ENCODE measurements at regions not wholly inside any gene's neighbourhood (a gene's known extent, or its start where the extent isn't known, plus 50 kb on each side); places are given as distances from the start of the nearest gene placed in this dataset.

GRCh38 chr10:130751851-130752250 lies 559.7 kb downstream of the TCERG1L start:
- H3K27me3 ChIP-seq (ENCODE audit: low read depth, low read length), result no peaks in the 10 kb centered on the region
- no peaks in the 10 kb centered on the region for H3K79me2 ChIP-seq (ENCODE audit: low read length)
- H3K9ac ChIP-seq (ENCODE audit: low read length), result no peak overlapping the region
- H3K4me1 ChIP-seq (ENCODE audit: low read length), result no peaks in the 10 kb centered on the region
- no peaks in the 10 kb centered on the region for H4K20me1 ChIP-seq (ENCODE audit: insufficient read depth, low read length)
- no peaks in the 10 kb centered on the region for H3K36me3 ChIP-seq (replicated peaks; ENCODE audit: low read depth, low read length)
- no peak overlapping the region for H3K27ac ChIP-seq (ENCODE audit: low read length)
- H3K9me3 ChIP-seq (ENCODE audit: insufficient read depth, low read length), result no peaks in the 10 kb centered on the region
- H2AFZ ChIP-seq (ENCODE audit: low read depth, low read length), result no peak overlapping the region
- no peak for TF ChIP-seq EZH2phosphoT487 (IDR thresholded peaks at IDR 0.05; ENCODE audit: low read depth)
- TF ChIP-seq CTCF (IDR thresholded peaks at IDR 0.05; ENCODE audit: low read depth, low read length), result no peak
- no peak overlapping the region for H3K4me3 ChIP-seq (ENCODE audit: low read length)
- no peak overlapping the region for H3K4me2 ChIP-seq (ENCODE audit: low read length)

GRCh38 chr10:130756651-130757050 lies 554.9 kb downstream of the TCERG1L start:
- Histone ChIP-seq H4K20me1 (ENCODE audit: insufficient read depth, low read length) (no peaks in the 10 kb centered on the region), H2AFZ (ENCODE audit: low read depth, low read length) (no peak overlapping the region), H3K27ac (ENCODE audit: low read length) (no peak overlapping the region), H3K9ac (ENCODE audit: low read length) (no peak overlapping the region), H3K36me3 (replicated peaks; ENCODE audit: low read depth, low read length) (no peaks in the 10 kb centered on the region), H3K27me3 (ENCODE audit: low read depth, low read length) (no peaks in the 10 kb centered on the region), H3K79me2 (ENCODE audit: low read length) (no peaks in the 10 kb centered on the region), H3K4me3 (ENCODE audit: low read length) (no peak overlapping the region), H3K4me2 (ENCODE audit: low read length) (no peak overlapping the region), H3K9me3 (ENCODE audit: insufficient read depth, low read length) (no peaks in the 10 kb centered on the region), H3K4me1 (ENCODE audit: low read length) (no peaks in the 10 kb centered on the region)
- TF ChIP-seq CTCF (IDR thresholded peaks at IDR 0.05; ENCODE audit: low read depth, low read length), result no peak
- no peak for TF ChIP-seq EZH2phosphoT487 (IDR thresholded peaks at IDR 0.05; ENCODE audit: low read depth)

- no peak overlapping the region for H3K27ac ChIP-seq (ENCODE audit: low read length)
- no peaks in the 10 kb centered on the region for H3K36me3 ChIP-seq (replicated peaks; ENCODE audit: low read depth, low read length)
- no peak overlapping the region for H3K4me3 ChIP-seq (ENCODE audit: low read length)
- no peaks in the 10 kb centered on the region for H3K4me1 ChIP-seq (ENCODE audit: low read length)
- no peaks in the 10 kb centered on the region for H3K79me2 ChIP-seq (ENCODE audit: low read length)
- TF ChIP-seq EZH2phosphoT487 (IDR thresholded peaks at IDR 0.05; ENCODE audit: low read depth) (no peak), CTCF (IDR thresholded peaks at IDR 0.05; ENCODE audit: low read depth, low read length) (no peak)
- no peaks in the 10 kb centered on the region for H4K20me1 ChIP-seq (ENCODE audit: insufficient read depth, low read length)
- H2AFZ ChIP-seq (ENCODE audit: low read depth, low read length), result no peak overlapping the region
- H3K4me2 ChIP-seq (ENCODE audit: low read length), result no peak overlapping the region
- H3K9ac ChIP-seq (ENCODE audit: low read length), result no peak overlapping the region
- H3K27me3 ChIP-seq (ENCODE audit: low read depth, low read length), result no peaks in the 10 kb centered on the region
- H3K9me3 ChIP-seq (ENCODE audit: insufficient read depth, low read length), result no peaks in the 10 kb centered on the region
These were observed 554.2 kb downstream of the TCERG1L start for GRCh38 chr10:130757271-130757670.

GRCh38 chr10:130757821-130758489 lies 553.6 kb downstream of the TCERG1L start:
- no peaks in the 10 kb centered on the region for H3K79me2 ChIP-seq (ENCODE audit: low read length)
- H3K36me3 ChIP-seq (replicated peaks; ENCODE audit: low read depth, low read length), result no peaks in the 10 kb centered on the region
- no peaks in the 10 kb centered on the region for H3K27me3 ChIP-seq (ENCODE audit: low read depth, low read length)
- H3K9ac ChIP-seq (ENCODE audit: low read length), result no peak overlapping the region
- TF ChIP-seq CTCF (IDR thresholded peaks at IDR 0.05; ENCODE audit: low read depth, low read length) (no peak), EZH2phosphoT487 (IDR thresholded peaks at IDR 0.05; ENCODE audit: low read depth) (no peak)
- no peak overlapping the region for H2AFZ ChIP-seq (ENCODE audit: low read depth, low read length)
- H3K27ac ChIP-seq (ENCODE audit: low read length), result no peak overlapping the region
- H3K4me2 ChIP-seq (ENCODE audit: low read length), result no peak overlapping the region
- no peaks in the 10 kb centered on the region for H3K9me3 ChIP-seq (ENCODE audit: insufficient read depth, low read length)
- no peak overlapping the region for H3K4me3 ChIP-seq (ENCODE audit: low read length)
- H3K4me1 ChIP-seq (ENCODE audit: low read length), result no peaks in the 10 kb centered on the region
- no peaks in the 10 kb centered on the region for H4K20me1 ChIP-seq (ENCODE audit: insufficient read depth, low read length)

Data from OCI-LY3 (cell line).